WERI-Rb-1 (cell line): ENCODE measurements at regions not wholly inside any gene's neighbourhood (a gene's known extent, or its start where the extent isn't known, plus 50 kb on each side); places are given as distances from the start of the nearest gene placed in this dataset.

ENCODE experiments used
- DNase-seq: peaks from one replicate; pipeline ENCODE4 v3.0.0-alpha.2; 2020
- H3K27ac ChIP-seq: fragments of 250-450 bp; sonication (Bioruptor Pico); 2 replicates; pipeline ENCODE4 v1.5.1; 2020; ENCODE audit warnings: mild to moderate bottlenecking, moderate library complexity
- H3K27me3 ChIP-seq: fragments of 250-450 bp; sonication (Bioruptor Pico); 2 replicates; pipeline ENCODE4 v1.5.1; 2021; ENCODE audit warnings: mild to moderate bottlenecking, low read depth, moderate library complexity; ENCODE audit not compliant: insufficient read depth, severe bottlenecking
- H3K36me3 ChIP-seq: fragments of 250-450 bp; sonication (Bioruptor Pico); 2 replicates; pipeline ENCODE4 v1.5.1; 2020; ENCODE audit warnings: mild to moderate bottlenecking, moderate library complexity
- H3K4me3 ChIP-seq: 2 replicates; pipeline ENCODE4 v1.5.1; 2011; ENCODE audit warnings: low read depth, mild to moderate bottlenecking, control low read depth, low read length
- H3K9me3 ChIP-seq: fragments of 250-450 bp; sonication (Bioruptor Pico); 2 replicates; pipeline ENCODE4 v1.5.1; 2021; ENCODE audit warnings: mild to moderate bottlenecking, moderate library complexity; ENCODE audit not compliant: severe bottlenecking
- CTCF ChIP-seq: IDR thresholded peaks from 2 replicates; pipeline ENCODE4 v1.5.1; 2011; ENCODE audit warnings: low read depth, mild to moderate bottlenecking, control low read depth, inconsistent platforms, low read length

GRCh38 chr6:166687070-166687878 is 60.2 kb upstream of the RPS6KA2 start:
- no peak overlapping the region for H3K4me3 ChIP-seq
- no peak for TF ChIP-seq CTCF
- H3K9me3 ChIP-seq: no peaks in the 10 kb centered on the region
- no peaks in the 10 kb centered on the region for H3K36me3 ChIP-seq
- H3K27ac ChIP-seq: no peak overlapping the region
- H3K27me3 ChIP-seq: no peaks in the 10 kb centered on the region
- no peak for DNase-seq

- Histone ChIP-seq H3K9me3 (no peaks in the 10 kb centered on the region), H3K4me3 (no peak overlapping the region), H3K27ac (no peak overlapping the region), H3K27me3 (no peaks in the 10 kb centered on the region), H3K36me3 (no peaks in the 10 kb centered on the region)
- DNase-seq: no peak
- no peak for TF ChIP-seq CTCF
Measured at GRCh38 chr6:166686317-166686716, 59.3 kb upstream of the RPS6KA2 start.

GRCh38 chr6:166684866-166685265 is 57.8 kb upstream of the RPS6KA2 start:
- Histone ChIP-seq H3K4me3 (no peak overlapping the region), H3K9me3 (no peaks in the 10 kb centered on the region), H3K27ac (no peak overlapping the region), H3K27me3 (no peaks in the 10 kb centered on the region), H3K36me3 (no peaks in the 10 kb centered on the region)
- TF ChIP-seq CTCF: no peak
- no peak for DNase-seq

- TF ChIP-seq CTCF: no peak
- Histone ChIP-seq H3K4me3 (no peak overlapping the region), H3K27me3 (no peaks in the 10 kb centered on the region), H3K9me3 (no peaks in the 10 kb centered on the region), H3K27ac (no peak overlapping the region), H3K36me3 (no peaks in the 10 kb centered on the region)
- no peak for DNase-seq
Measured at GRCh38 chr6:166684170-166684569, 57.1 kb upstream of the RPS6KA2 start.

GRCh38 chr6:166683477-166683876 is 56.4 kb upstream of the RPS6KA2 start:
- TF ChIP-seq CTCF: no peak
- no peak overlapping the region for H3K4me3 ChIP-seq
- H3K27ac ChIP-seq: no peak overlapping the region
- no peaks in the 10 kb centered on the region for H3K9me3 ChIP-seq
- H3K27me3 ChIP-seq: no peaks in the 10 kb centered on the region
- no peak for DNase-seq
- no peaks in the 10 kb centered on the region for H3K36me3 ChIP-seq

GRCh38 chr6:166679566-166679965 is 52.5 kb upstream of the RPS6KA2 start:
- Histone ChIP-seq H3K27me3 (no peaks in the 10 kb centered on the region), H3K9me3 (no peaks in the 10 kb centered on the region), H3K4me3 (no peak overlapping the region), H3K27ac (no peak overlapping the region), H3K36me3 (no peaks in the 10 kb centered on the region)
- no peak for TF ChIP-seq CTCF
- DNase-seq: no peak
